Stimulated activated CD4-positive, alpha-beta T cell treated with anti-CD3 and anti-CD28 coated beads, Interleukin-1b, Interleukin-23, amount 100 ng/mL, for 48 hours (primary cell): ENCODE measurements at regions not wholly inside any gene's neighbourhood (a gene's known extent, or its start where the extent isn't known, plus 50 kb on each side); places are given as distances from the start of the nearest gene placed in this dataset.
"Not testable (repeated sequence)": the region's sequence is repeated elsewhere in the genome, so short reads cannot be mapped to it uniquely, and the experiment has no call there.

Experiments used
- DNase-seq: peaks from one replicate; pipeline ENCODE4 v3.0.0-alpha.2; 2020

DNA sequence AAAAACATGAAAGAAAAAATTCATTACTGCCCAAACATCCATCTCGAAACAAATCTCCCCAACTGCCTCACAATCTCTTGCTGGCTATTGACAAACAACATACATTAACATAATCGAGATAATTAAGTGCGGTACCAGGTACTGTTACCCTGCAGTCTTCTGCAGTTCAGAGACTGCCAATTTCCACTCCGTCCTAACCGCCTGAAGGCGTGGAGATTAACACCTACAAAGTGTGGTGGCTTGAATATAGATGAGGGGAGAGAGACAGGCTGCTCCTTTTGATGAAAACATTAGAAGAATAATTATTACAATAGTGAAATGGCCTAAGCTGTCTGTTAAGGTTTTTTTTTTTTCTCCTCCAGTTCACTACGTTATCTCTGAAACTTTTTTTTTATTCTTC lies 258.9 kb upstream of the SOX4 start:
- no peak for DNase-seq

DNA sequence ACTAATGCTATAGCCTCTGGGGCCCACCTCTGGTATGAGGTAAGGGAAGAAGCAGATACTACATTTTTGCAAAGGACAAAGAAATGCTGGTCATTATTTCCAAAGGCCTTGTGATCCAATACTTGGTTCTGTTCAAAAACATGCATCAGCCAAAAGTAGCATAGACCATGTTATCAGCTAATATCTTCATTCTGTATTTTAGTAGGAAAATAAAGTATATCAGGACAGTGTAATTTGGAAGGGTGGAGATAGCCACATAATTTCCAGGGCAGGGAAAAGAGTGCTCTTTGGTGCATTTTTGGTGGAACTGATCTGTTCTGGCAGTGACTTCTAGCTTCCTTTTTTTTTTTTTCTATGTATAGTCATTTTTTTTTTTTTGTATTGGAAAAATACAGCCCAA lies 258.0 kb upstream of the SOX4 start:
- no peak for DNase-seq

DNA sequence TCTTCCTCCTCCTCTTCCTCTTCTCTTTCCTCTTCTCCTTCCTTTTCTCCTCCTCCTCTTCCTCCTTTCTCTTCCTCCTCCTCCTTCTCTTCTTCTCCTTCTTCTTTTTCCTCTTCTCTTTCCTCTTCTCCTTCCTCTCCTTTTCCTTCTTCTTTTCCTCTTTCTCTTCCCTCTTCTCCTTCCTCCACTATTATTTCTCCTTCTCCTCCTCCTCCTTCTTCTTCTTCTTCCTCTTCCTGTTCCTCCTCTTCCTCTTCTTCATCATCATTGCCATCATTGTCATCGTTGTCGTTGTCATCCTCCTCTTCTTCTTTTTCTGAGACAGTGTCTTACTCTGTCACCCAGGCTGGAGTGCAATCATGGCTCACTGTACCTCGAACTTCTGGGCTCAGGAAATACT lies 256.3 kb upstream of the SOX4 start:
- no peak for DNase-seq

GRCh38 chr6:21340573-21340972 lies 253.0 kb upstream of the SOX4 start:
- no peak for DNase-seq

- no peak for DNase-seq
Observed at GRCh38 chr6:21341910-21342309, 251.6 kb upstream of the SOX4 start.

- DNase-seq = no peak
Observed at GRCh38 chr6:21342501-21342900, 251.1 kb upstream of the SOX4 start.

- not testable (repeated sequence) for DNase-seq
Observed at GRCh38 chr6:21345704-21346103, 247.8 kb upstream of the SOX4 start.

- no peak for DNase-seq
Observed at GRCh38 chr6:21348146-21348503, 245.4 kb upstream of the SOX4 start.

DNA sequence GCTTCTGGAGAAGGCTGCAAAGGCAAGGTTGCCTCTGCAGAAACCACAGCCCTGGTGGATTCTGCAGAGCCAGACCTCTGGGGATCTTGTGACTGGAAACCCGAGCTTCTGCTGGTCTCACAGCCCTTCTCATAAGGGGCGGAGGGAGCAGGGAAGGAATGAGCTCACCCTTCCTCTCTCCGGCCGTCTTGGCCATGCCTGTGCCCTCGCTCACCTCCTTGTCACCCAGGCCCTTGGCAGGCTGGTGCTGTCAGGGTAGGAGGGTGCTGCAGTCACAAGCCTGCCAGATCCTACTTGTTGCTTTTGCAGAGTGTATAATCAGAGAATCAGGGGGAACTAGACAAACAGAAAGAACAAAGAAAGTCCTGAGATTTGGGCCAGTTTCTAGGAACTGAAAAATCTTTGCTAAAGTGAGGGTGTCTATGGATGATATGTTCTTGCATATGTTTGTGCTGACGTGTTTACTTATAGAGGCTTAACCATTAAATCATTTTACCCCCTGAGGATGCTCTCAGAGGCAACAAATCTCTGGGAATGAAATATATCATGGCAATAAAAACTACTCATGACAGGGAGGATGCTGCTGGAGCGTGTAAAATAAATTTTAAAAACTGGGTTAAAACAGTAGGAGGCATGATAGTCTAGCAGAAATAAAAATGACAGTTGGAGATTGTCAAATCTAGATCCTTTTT lies 244.9 kb upstream of the SOX4 start:
- no peak for DNase-seq

DNA sequence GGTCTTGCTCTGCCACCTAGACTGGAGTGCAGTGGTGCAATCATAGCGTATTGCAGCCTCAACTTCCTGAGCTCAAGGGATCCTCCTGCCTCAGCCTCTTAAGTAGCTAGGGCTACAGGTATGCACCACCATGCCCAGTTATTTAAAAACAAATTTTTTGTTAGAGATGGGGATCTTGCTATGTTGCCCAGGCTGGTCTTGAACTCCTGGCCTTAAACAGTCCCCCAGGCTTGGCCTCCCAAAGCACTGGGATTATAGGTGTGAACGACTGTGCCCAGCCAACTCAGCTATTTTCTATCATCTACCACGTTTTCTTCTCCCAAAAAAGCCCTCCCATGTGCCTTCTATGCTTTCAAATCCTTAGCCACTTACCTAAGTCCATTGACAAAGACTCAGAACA lies 243.7 kb upstream of the SOX4 start:
- no peak for DNase-seq

- no peak for DNase-seq
Observed at GRCh38 chr6:21350926-21351325, 242.6 kb upstream of the SOX4 start.

- DNase-seq = no peak
Observed at GRCh38 chr6:21352131-21352530, 241.4 kb upstream of the SOX4 start.

GRCh38 chr6:21354805-21355238 lies 238.7 kb upstream of the SOX4 start:
- no peak for DNase-seq

GRCh38 chr6:21355638-21356037 lies 237.9 kb upstream of the SOX4 start:
- no peak for DNase-seq

- DNase-seq = no peak
Observed at GRCh38 chr6:21357262-21357661, 236.3 kb upstream of the SOX4 start.

GRCh38 chr6:21359926-21360325 lies 233.6 kb upstream of the SOX4 start:
- no peak for DNase-seq

DNA sequence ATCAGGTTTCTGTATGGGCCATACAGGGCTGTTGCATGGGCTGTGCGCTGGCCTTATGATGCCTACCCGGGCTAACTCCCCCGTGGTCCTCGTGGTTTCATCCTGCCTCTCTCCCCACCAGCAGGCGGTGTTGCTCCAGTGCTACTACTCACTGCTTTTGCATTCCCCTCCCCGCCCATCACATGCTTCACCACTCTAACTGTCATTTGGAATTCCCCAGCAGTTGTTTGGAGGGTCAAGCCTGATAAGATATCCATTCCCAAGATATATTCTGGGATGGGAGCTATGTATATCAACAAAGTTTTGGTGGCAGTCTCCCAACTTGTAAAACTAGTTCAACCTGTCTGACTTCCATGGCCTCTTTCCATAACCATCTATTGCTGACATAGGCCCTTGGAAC lies 233.2 kb upstream of the SOX4 start:
- DNase-seq = no peak

GRCh38 chr6:21367148-21367547 lies 226.4 kb upstream of the SOX4 start:
- DNase-seq = no peak

GRCh38 chr6:21367649-21368154 lies 225.8 kb upstream of the SOX4 start:
- no peak for DNase-seq

GRCh38 chr6:21371061-21371460 lies 222.5 kb upstream of the SOX4 start:
- no peak for DNase-seq

- DNase-seq = no peak
Observed at GRCh38 chr6:21371676-21372171, 221.8 kb upstream of the SOX4 start.

- DNase-seq = no peak
Observed at GRCh38 chr6:21375151-21376116, 218.1 kb upstream of the SOX4 start.

GRCh38 chr6:21377356-21377755 lies 216.2 kb upstream of the SOX4 start:
- DNase-seq = no peak
